Activated CD4-positive, CD25-positive, alpha-beta regulatory T cell treated with anti-CD3 and anti-CD28 coated beads, Interleukin-2, amount 50 U/mL, for 24 hours (primary cell): ENCODE measurements at regions not wholly inside any gene's neighbourhood (a gene's known extent, or its start where the extent isn't known, plus 50 kb on each side); places are given as distances from the start of the nearest gene placed in this dataset.
"Not testable (repeated sequence)": the region's sequence is repeated elsewhere in the genome, so short reads cannot be mapped to it uniquely, and the experiment has no call there.

ENCODE experiments used
- ATAC-seq, 2 donors: fragments of 150-1000 bp; cut with Tn5 transposase; one replicate each; pipeline ENCODE4 v1.10.0; 2021; ENCODE audit warnings: mild to moderate bottlenecking in 1 of 2, moderate library complexity in 1 of 2

GRCh38 chr21:17201741-17202260 is 311.0 kb upstream of the CXADR start:
- ATAC-seq = no peak

GRCh38 chr21:17214801-17215200 is 298.0 kb upstream of the CXADR start:
- no peak for ATAC-seq

- not testable (repeated sequence) for ATAC-seq
Measured at GRCh38 chr21:17219050-17219449, 293.8 kb upstream of the CXADR start.

GRCh38 chr21:17231124-17231523 is 281.7 kb upstream of the CXADR start:
- ATAC-seq = no peak

GRCh38 chr21:17231771-17232170 is 281.1 kb upstream of the CXADR start:
- ATAC-seq = no peak

GRCh38 chr21:17238468-17238867 is 274.4 kb upstream of the CXADR start:
- ATAC-seq = no peak

GRCh38 chr21:17250778-17251241 is 262.0 kb upstream of the CXADR start:
- no peak for ATAC-seq

- no peak for ATAC-seq
Measured at GRCh38 chr21:17257784-17258183, 255.1 kb upstream of the CXADR start.

GRCh38 chr21:17264182-17264581 is 248.7 kb upstream of the CXADR start:
- ATAC-seq = no peak

GRCh38 chr21:17269760-17270159 is 243.1 kb upstream of the CXADR start:
- ATAC-seq = no peak

- no peak for ATAC-seq
Measured at GRCh38 chr21:17270229-17270628, 242.6 kb upstream of the CXADR start.

GRCh38 chr21:17279663-17280062 is 233.2 kb upstream of the CXADR start:
- ATAC-seq = no peak

GRCh38 chr21:17293016-17293562 is 219.8 kb upstream of the CXADR start:
- not testable (repeated sequence) for ATAC-seq

- ATAC-seq = no peak
Measured at GRCh38 chr21:17295997-17296396, 216.8 kb upstream of the CXADR start.

GRCh38 chr21:17299576-17299975 is 213.3 kb upstream of the CXADR start:
- ATAC-seq = not testable (repeated sequence)

GRCh38 chr21:17327715-17328114 is 185.1 kb upstream of the CXADR start:
- ATAC-seq = not testable (repeated sequence)

- ATAC-seq = no peak
Measured at GRCh38 chr21:17334484-17334883, 178.4 kb upstream of the CXADR start.

GRCh38 chr21:17340081-17340480 is 172.8 kb upstream of the CXADR start:
- no peak for ATAC-seq

- ATAC-seq = no peak
Measured at GRCh38 chr21:17343055-17343454, 169.8 kb upstream of the CXADR start.

- no peak for ATAC-seq
Measured at GRCh38 chr21:17348357-17348756, 164.5 kb upstream of the CXADR start.

GRCh38 chr21:17348849-17349248 is 164.0 kb upstream of the CXADR start:
- ATAC-seq = no peak

- no peak for ATAC-seq
Measured at GRCh38 chr21:17351766-17352165, 161.1 kb upstream of the CXADR start.

- no peak for ATAC-seq
Measured at GRCh38 chr21:17352996-17353655, 159.7 kb upstream of the CXADR start.

GRCh38 chr21:17359781-17360180 is 153.1 kb upstream of the CXADR start:
- ATAC-seq = no peak
